DLD1 (cell line): ENCODE measurements at regions not wholly inside any gene's neighbourhood (a gene's known extent, or its start where the extent isn't known, plus 50 kb on each side); places are given as distances from the start of the nearest gene placed in this dataset.

Experiments
- in situ Hi-C: cut with HindIII; loops from 2 replicates; pipeline ENCODE4 v1.10.0; 2017; ENCODE audit warnings: low sequenced_read_pairs

DNA sequence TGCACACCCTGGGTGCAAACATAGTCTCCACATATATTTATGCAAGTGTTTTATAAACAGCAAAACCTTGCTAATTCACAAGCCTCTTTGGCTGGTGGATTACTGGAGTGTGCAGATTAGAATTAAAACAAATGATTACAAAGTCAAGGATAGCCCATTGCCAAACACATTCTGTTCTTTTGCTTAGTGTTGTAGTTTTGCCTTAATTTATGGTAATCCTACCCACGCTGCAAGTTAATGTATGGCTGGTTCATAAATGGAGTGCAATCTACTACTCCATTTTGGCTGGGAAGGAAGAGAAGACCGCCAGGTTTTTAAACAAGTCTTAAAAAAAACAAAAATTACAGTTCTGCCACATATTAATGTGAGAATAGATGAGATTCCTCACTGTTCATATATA lies 883.1 kb upstream of the KLHL29 start:
- in situ Hi-C loops: no loop called here

DNA sequence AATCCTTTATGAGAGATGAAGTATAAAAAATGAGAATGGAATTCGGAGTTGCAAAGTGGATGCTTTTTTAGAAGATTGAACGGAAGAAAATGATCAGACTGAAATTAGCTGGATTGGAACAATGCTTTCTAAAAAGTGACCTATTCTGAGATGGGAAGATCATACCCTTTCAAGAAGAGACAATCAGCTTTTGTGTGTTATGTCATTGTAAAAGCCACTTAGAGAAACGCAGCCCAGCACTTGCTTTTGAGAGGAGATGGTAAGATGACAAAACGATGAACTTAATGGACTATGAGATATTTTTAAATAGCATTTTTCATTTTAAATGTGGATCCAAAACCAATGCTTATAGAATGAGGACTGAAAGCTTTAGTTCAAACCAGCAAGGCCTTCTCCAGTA lies 871.4 kb upstream of the KLHL29 start:
- in situ Hi-C loops: no loop called here

DNA sequence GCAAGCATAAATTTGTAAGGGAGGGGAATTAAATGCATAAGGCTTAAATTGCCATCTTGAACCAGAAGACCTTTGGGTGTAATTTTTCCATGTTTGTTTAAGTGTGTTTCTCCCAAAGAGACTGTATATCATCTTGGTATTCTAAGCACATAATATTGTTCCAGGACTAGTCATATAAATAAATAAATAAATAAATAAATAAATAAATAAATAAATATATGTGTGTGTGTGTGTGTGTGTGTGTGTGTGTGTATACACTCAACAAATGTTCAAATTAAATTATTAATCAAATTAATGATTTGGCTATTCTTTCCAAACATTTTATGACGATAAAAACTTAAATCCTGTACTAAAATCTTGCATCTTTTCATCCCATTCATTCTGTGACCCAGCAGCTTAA lies 867.8 kb upstream of the KLHL29 start:
- in situ Hi-C loops: no loop called here

- in situ Hi-C loops: no loop called here
Observed at GRCh38 chr2:22518641-22519040, 866.3 kb upstream of the KLHL29 start.

- in situ Hi-C loops: no loop called here
Observed at GRCh38 chr2:22520369-22521288, 864.4 kb upstream of the KLHL29 start.

DNA sequence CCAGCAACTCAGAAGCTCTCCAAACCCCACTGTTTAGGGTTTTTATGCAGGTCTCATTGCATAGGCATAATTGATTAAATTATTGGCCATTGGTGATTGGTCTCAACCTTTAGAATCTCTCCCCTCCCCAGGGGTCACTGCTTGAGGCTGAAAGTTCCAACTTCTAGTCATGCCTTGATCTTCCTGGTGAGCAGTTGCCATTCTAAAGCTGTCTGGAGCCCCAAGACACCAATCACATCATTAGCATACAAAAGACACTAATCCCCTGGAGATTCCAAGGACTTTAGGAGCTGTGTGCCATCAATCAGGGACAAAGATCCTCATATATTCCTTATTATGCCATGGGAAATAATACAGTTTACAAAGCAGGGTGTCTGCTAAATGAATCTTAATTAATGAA lies 863.4 kb upstream of the KLHL29 start:
- in situ Hi-C loops: no loop called here

- in situ Hi-C loops: no loop called here
Observed at GRCh38 chr2:22525681-22526080, 859.3 kb upstream of the KLHL29 start.

GRCh38 chr2:22530131-22530530 lies 854.8 kb upstream of the KLHL29 start:
- in situ Hi-C loops: no loop called here

- in situ Hi-C loops: no loop called here
Observed at GRCh38 chr2:22536133-22536532, 848.8 kb upstream of the KLHL29 start.

GRCh38 chr2:22554453-22554852 lies 830.5 kb upstream of the KLHL29 start:
- in situ Hi-C loops: no loop called here

DNA sequence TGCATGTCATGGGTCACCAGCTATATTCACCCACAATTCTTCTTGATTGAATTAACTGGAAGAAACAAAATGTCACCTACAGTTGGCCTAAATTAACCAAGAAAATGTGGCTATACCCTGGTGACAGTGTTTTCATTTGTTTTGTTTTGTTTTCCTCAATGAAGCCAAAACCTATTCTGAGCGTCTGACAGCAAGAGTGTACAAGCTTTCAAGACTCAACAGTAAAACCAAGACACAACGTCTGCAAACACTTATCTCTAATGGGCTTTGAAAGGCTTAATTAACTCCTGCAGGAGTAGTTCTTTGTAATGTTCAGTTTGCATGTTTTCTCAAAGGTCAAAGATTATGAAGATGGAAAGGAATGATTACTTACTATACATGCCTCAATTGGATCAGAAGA lies 827.6 kb upstream of the KLHL29 start:
- in situ Hi-C loops: no loop called here

GRCh38 chr2:22560021-22560420 lies 825.0 kb upstream of the KLHL29 start:
- in situ Hi-C loops: no loop called here

DNA sequence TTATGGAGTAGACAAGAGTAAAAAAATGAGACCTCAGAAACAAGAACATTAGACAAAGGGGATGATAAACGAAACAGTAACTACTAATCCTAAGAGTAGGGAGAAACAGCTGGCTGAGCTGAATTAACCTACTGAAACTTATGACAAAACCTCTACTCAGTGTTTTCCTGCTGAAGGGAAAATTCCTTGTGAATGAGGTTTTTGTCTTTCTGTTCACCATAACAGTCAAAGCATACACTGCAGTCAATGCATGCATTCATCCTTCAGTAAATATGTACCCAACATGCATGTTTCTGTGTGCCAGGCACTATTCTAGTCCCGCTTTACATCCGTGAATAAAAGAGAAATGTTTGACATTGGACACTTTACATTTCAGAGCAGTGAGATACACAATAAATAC lies 805.6 kb upstream of the KLHL29 start:
- in situ Hi-C loops: no loop called here

GRCh38 chr2:22582107-22582506 lies 802.9 kb upstream of the KLHL29 start:
- in situ Hi-C loops: no loop called here

DNA sequence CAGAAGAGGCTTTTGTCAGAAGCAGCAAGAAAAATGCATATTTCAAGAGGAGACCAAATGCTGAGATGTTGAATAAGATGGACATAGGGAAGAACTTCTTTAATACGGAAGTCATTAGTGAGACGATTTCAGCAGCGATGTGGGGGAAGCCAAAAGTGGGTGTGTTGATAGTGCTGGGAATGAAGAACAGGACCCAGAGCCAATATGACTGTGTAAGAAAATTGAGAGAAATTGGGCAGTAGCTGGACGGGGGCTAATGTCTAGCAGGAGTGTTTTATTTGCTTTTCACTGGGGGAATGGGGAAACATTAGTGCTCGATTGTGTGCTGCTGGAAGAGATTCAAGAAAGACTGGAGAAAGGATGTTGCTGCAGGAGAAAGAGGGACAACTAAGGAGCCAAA lies 788.7 kb upstream of the KLHL29 start:
- in situ Hi-C loops: no loop called here

- in situ Hi-C loops: no loop called here
Observed at GRCh38 chr2:22600156-22600555, 784.8 kb upstream of the KLHL29 start.

DNA sequence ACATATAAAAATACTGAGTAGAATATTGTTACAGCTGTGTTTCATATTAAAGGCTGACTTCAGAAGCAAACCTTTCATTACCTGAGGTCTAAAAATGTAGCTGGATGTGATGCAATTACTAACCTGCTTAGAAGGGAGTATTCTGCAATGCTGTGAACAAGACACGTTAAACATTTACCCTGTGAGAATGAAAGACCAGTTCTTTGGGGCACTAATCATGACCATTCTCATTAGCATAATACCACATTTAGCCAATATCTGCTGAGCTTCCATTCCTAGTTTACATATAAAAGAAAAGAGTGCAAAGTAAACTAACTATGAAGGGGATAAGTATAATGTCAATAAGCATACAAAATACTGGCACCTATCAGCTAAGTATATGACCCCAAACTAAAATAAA lies 784.0 kb upstream of the KLHL29 start:
- in situ Hi-C loops: no loop called here

- in situ Hi-C loops: no loop called here
Observed at GRCh38 chr2:22604136-22604535, 780.8 kb upstream of the KLHL29 start.

GRCh38 chr2:22616031-22616430 lies 768.9 kb upstream of the KLHL29 start:
- in situ Hi-C loops: no loop called here

GRCh38 chr2:22623620-22624019 lies 761.4 kb upstream of the KLHL29 start:
- in situ Hi-C loops: no loop called here

DNA sequence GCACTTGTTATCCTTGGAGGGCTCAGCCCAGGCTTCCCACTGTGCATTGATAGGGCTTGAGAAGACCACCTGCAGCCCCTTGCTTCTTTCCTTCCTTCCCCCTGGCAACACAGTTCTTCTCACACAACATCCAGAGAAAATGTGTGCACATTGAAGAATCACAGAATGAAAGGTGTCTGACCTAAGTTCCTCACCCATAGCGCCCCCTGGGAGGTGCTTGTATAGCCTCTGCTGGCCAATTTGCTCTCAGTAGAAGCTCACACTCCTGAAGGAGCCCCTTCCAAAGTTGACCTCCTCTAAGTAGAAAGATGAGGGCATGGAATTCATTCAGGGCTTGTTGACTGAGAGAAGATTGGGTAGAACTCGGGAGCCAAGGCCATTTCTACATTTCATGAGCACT lies 758.4 kb upstream of the KLHL29 start:
- in situ Hi-C loops: no loop called here

DNA sequence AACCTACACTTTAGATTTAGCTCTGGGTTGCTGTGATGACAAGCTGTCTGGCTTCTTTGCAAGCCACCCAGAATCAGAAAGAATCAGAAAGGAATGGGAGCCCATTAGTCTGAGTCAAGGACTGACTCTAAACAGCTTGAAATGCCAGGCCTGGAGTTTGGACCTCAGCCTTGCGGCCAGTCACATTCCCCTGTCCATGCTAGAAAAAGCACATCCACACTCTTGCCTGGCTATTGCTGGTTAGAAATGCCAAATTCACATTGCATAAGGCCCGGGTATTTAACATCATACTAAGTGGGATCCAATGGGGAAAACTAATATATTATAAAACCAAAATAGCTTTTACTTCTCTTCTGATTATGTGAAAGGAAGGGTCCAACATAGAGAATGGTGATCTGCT lies 756.8 kb upstream of the KLHL29 start:
- in situ Hi-C loops: no loop called here

DNA sequence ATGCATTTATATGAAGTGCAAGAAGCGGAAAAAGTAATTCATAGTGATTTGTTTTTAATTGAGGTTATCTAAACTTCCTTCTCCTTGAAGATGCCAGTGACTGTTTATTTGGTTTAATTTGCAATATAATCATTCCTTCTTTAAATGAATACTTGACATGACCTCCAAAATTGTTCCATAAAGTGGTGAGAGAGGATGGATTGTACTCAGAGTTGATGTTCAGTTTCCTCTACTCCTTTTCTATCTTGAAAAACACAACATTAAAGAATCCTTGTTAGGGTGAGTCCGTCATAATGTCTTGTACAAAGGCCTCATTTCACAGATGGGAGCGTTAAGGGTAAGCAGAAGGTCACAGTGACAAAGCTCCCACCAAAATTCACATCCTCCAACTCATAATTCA lies 756.1 kb upstream of the KLHL29 start:
- in situ Hi-C loops: no loop called here
